CD4-positive, alpha-beta memory T cell (primary cell): ENCODE measurements at regions not wholly inside any gene's neighbourhood (a gene's known extent, or its start where the extent isn't known, plus 50 kb on each side); places are given as distances from the start of the nearest gene placed in this dataset.
A peak's percentile ranks its signal among the peaks of the same experiment; 100 is the strongest.

Experiments
- CTCF ChIA-PET: fragments of 350-600 bp; sonication (Branson Sonifier 250); formaldehyde crosslinking; loops from one replicate; lab custom pipeline; 2021; ENCODE audit warnings: inconsistent platforms; ENCODE audit not compliant: partially characterized antibody; lab: Charles Lee
- POLR2A ChIA-PET: fragments of 350-600 bp; sonication (Branson Sonifier 250); formaldehyde crosslinking; loops from one replicate; lab custom pipeline; 2021; ENCODE audit not compliant: partially characterized antibody; lab: Charles Lee
- DNase-seq, 5 donors: peaks; one replicate each; pipeline versions ENCODE4 v3.0.0 to v3.0.0-alpha.2; 2020 to 2022; ENCODE audit warnings: mixed read lengths in 1 of 5
- H3K27ac ChIP-seq: one replicate; pipeline ENCODE4 v1.7.0; 2013; ENCODE audit warnings: low read depth, low read length
- H3K27me3 ChIP-seq: 2 replicates; pipeline ENCODE4 v1.7.0; 2013; ENCODE audit warnings: mild to moderate bottlenecking, low read length, moderate library complexity; ENCODE audit not compliant: insufficient read depth
- H3K36me3 ChIP-seq: 2 replicates; pipeline ENCODE4 v1.7.0; 2013; ENCODE audit warnings: mild to moderate bottlenecking, low read length, moderate library complexity; ENCODE audit not compliant: insufficient read depth
- H3K4me1 ChIP-seq: 2 replicates; pipeline ENCODE4 v1.7.0; 2013; ENCODE audit warnings: mild to moderate bottlenecking, low read length, moderate library complexity; ENCODE audit not compliant: insufficient read depth
- H3K4me3 ChIP-seq, 2 donors: one replicate each; pipeline ENCODE4 v1.7.0; 2013; ENCODE audit warnings: low read length in 2 of 2, mild to moderate bottlenecking in 1 of 2
- H3K9me3 ChIP-seq, 2 donors: one replicate each; pipeline ENCODE4 v1.7.0; 2013; ENCODE audit warnings: low read length in 2 of 2, control low read depth in 1 of 2; ENCODE audit not compliant: control insufficient read depth in 1 of 2
- H3K27ac Mint-ChIP-seq, 7 donors: one replicate each; pipeline ENCODE4 v1.8.0; 2020 to 2021; ENCODE audit warnings: mixed read lengths in 7 of 7, mild to moderate bottlenecking in 6 of 7, inconsistent platforms in 3 of 7, moderate library complexity in 3 of 7
- H3K27me3 Mint-ChIP-seq, 2 donors: one replicate each; pipeline ENCODE4 v1.8.0; 2020 to 2021; ENCODE audit warnings: mixed read lengths in 2 of 2
- H3K36me3 Mint-ChIP-seq, 2 donors: one replicate each; pipeline ENCODE4 v1.8.0; 2020 to 2021; ENCODE audit warnings: mixed read lengths in 2 of 2, inconsistent platforms in 1 of 2, mild to moderate bottlenecking in 1 of 2
- H3K4me1 Mint-ChIP-seq, 4 donors: one replicate each; pipeline ENCODE4 v1.8.0; 2020 to 2021; ENCODE audit warnings: mixed read lengths in 4 of 4, mild to moderate bottlenecking in 1 of 4
- H3K4me3 Mint-ChIP-seq, 8 donors: one replicate each; pipeline ENCODE4 v1.8.0; 2020 to 2021; ENCODE audit warnings: mixed read lengths in 8 of 8, mild to moderate bottlenecking in 7 of 8, moderate library complexity in 6 of 8, inconsistent platforms in 3 of 8
- H3K9me3 Mint-ChIP-seq, 8 donors: one replicate each; pipeline ENCODE4 v1.8.0; 2020 to 2021; ENCODE audit warnings: mixed read lengths in 8 of 8, mild to moderate bottlenecking in 5 of 8, inconsistent platforms in 3 of 8, moderate library complexity in 1 of 8
- intact Hi-C: fragments of 100-400 bp; cut with micrococcal nuclease; formaldehyde crosslinking; loops from one replicate; pipeline ENCODE4 v1.15.1; 2023

DNA sequence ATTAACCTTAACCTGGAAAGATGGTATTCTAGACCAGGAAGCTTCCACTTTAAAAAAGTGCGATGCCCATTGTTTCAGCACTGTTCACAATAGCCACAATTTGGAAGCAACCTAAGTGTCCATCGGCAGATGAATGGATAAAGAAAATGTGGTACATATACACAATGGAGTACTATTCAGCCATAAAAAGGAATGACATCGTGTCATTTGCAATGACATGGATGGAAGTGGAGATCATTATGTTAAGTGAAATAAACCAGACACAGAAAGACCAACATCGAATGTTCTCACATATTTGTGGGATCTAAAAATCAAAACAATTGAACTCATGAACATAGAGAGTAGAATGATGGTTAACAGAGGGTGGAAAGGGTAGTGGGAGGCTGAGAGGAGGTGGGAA is 94.2 kb downstream of the NR2F2 start:
- H3K4me1 ChIP-seq: no peaks in the 10 kb centered on the region
- H3K27ac ChIP-seq: no peak overlapping the region
- H3K27me3 ChIP-seq: no peaks in the 10 kb centered on the region
- Mint-ChIP-seq H3K27ac (peak overlapping the region in 1 of 7 donors; percentile 48), H3K9me3 (peaks cover 0 to 10% (median under 1%) of the 10 kb centered on the region in 8 donors), H3K4me3 (no peak overlapping the region), H3K36me3 (no peaks in the 10 kb centered on the region), H3K27me3 (peaks cover 1 to 2% of the 10 kb centered on the region in 2 donors), H3K4me1 (no peaks in the 10 kb centered on the region)
- intact Hi-C loops: no loop called here
- H3K36me3 ChIP-seq: no peaks in the 10 kb centered on the region
- DNase-seq: no peak
- CTCF ChIA-PET: no interaction called here
- H3K9me3 ChIP-seq: no peaks in the 10 kb centered on the region
- POLR2A ChIA-PET: no interaction called here
- no peak overlapping the region for H3K4me3 ChIP-seq

DNA sequence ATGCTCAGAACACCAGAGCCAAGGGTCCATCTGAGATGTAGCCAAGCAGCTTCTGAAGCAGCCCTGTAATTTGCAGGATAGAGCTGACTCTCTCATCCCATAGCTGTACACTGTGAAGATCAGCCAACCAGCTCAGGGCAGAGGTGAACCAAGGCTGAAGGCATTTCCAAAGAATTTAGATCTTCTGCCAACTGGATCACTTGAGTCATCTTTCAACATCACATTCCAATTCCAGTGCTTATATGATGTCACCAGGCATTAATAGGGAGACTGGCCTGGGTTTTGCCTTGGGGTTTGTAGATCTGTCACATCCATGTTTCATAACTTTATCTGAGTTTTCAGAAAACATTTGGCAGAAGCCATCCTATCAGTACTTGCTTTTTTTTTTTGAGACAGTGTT is 98.2 kb downstream of the NR2F2 start:
- no peak for DNase-seq
- no peaks in the 10 kb centered on the region for H3K36me3 Mint-ChIP-seq
- intact Hi-C loops: no loop called here
- no peaks in the 10 kb centered on the region for H3K4me1 ChIP-seq
- no peaks in the 10 kb centered on the region for H3K36me3 ChIP-seq
- H3K27me3 ChIP-seq: no peaks in the 10 kb centered on the region
- no peak overlapping the region for H3K4me3 Mint-ChIP-seq
- ChIA-PET CTCF (no interaction called here), POLR2A (no interaction called here)
- H3K27ac ChIP-seq: no peak overlapping the region
- peaks cover 0 to 10% (median 0%) of the 10 kb centered on the region in 8 donors for H3K9me3 Mint-ChIP-seq
- H3K4me3 ChIP-seq: no peak overlapping the region
- H3K4me1 Mint-ChIP-seq: no peaks in the 10 kb centered on the region
- no peaks in the 10 kb centered on the region for H3K9me3 ChIP-seq
- H3K27ac Mint-ChIP-seq: no peak overlapping the region
- no peaks in the 10 kb centered on the region for H3K27me3 Mint-ChIP-seq

DNA sequence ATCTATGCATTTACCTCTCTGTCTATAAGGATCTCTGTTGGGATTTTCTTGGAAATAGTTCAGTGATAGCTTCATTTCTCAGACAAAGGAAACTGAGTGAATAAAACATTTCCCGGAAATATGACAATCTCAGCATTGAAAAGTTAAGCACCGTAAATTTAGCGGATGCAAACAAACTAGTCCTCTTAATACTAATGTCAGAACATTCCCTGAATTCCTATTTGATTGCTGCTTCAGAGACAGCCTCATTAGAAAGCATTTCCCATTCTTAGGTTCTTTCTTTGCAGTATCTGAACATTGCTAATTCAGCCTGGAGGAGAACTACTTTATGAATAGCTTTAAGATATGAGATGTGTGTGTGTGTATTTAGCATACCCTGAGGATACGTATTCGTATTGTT is 101.3 kb downstream of the NR2F2 start:
- intact Hi-C loops: no loop called here
- Histone ChIP-seq H3K9me3 (no peaks in the 10 kb centered on the region), H3K4me1 (no peaks in the 10 kb centered on the region), H3K27me3 (no peaks in the 10 kb centered on the region), H3K36me3 (no peaks in the 10 kb centered on the region), H3K27ac (no peak overlapping the region), H3K4me3 (no peak overlapping the region)
- Mint-ChIP-seq H3K27ac (no peak overlapping the region), H3K4me3 (no peak overlapping the region), H3K36me3 (no peaks in the 10 kb centered on the region), H3K27me3 (no peaks in the 10 kb centered on the region), H3K4me1 (no peaks in the 10 kb centered on the region), H3K9me3 (peaks cover 0 to 7% (median 0%) of the 10 kb centered on the region in 8 donors)
- ChIA-PET POLR2A (no interaction called here), CTCF (no interaction called here)
- DNase-seq: no peak

DNA sequence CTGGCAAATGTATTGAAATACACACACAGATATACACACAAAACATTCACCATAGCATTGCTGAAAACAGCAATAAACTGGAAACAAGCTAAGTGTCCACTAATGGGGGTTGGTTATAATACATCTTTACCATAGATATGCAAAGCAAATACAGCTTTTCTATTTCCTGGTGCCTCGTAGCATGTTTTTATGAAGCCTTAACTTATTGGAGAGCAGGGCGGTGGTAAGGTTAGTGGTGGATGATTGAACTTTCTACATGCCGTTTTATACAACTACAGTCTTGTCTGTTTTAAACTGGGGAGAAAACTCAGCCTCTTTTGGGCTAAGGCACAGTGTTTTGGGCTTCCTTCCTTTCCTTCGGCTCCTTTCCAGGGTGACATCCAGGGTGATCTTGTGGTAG is 104.5 kb downstream of the NR2F2 start:
- Mint-ChIP-seq H3K27me3 (no peaks in the 10 kb centered on the region), H3K4me1 (no peaks in the 10 kb centered on the region), H3K36me3 (no peaks in the 10 kb centered on the region), H3K9me3 (peaks cover 0 to 5% (median under 1%) of the 10 kb centered on the region in 8 donors), H3K4me3 (no peak overlapping the region), H3K27ac (no peak overlapping the region)
- H3K4me3 ChIP-seq: no peak overlapping the region
- no peaks in the 10 kb centered on the region for H3K27me3 ChIP-seq
- no peak overlapping the region for H3K27ac ChIP-seq
- no peaks in the 10 kb centered on the region for H3K9me3 ChIP-seq
- H3K36me3 ChIP-seq: no peaks in the 10 kb centered on the region
- DNase-seq: no peak
- CTCF ChIA-PET: interaction anchor here (0.5 kb wide), 1 partner anchor 66 kb away, joined by 3 read pairs; no protein-coding TSS in a partner anchor
- POLR2A ChIA-PET: no interaction called here
- intact Hi-C loops: no loop called here
- no peaks in the 10 kb centered on the region for H3K4me1 ChIP-seq

DNA sequence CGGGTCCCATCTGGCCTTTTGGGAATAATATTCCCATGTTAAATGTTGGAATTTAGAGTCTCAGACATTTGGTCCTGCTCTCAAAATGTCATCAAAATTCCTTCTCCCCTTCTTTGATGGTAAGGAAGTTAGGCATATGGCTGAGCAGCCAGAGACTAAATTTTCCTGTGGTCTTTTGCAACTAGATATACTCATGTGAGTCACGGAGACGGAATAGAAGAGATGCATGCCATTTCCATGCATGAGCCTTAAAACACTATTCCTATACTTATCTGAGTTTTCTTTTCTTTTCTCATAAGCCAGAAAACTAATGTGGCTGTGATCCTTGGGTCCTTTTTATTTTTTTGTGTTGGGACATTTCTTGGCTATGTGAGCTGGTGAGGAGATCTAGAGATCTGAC is 105.3 kb downstream of the NR2F2 start:
- DNase-seq: no peak
- Histone ChIP-seq H3K9me3 (no peaks in the 10 kb centered on the region), H3K27ac (no peak overlapping the region), H3K27me3 (no peaks in the 10 kb centered on the region), H3K4me1 (no peaks in the 10 kb centered on the region), H3K4me3 (no peak overlapping the region), H3K36me3 (no peaks in the 10 kb centered on the region)
- Mint-ChIP-seq H3K4me3 (no peak overlapping the region), H3K36me3 (no peaks in the 10 kb centered on the region), H3K9me3 (peaks cover 0 to 5% (median under 1%) of the 10 kb centered on the region in 8 donors), H3K4me1 (no peaks in the 10 kb centered on the region), H3K27me3 (peaks cover 0 to 2% of the 10 kb centered on the region in 2 donors), H3K27ac (no peak overlapping the region)
- POLR2A ChIA-PET: no interaction called here
- intact Hi-C loops: no loop called here
- CTCF ChIA-PET: no interaction called here

DNA sequence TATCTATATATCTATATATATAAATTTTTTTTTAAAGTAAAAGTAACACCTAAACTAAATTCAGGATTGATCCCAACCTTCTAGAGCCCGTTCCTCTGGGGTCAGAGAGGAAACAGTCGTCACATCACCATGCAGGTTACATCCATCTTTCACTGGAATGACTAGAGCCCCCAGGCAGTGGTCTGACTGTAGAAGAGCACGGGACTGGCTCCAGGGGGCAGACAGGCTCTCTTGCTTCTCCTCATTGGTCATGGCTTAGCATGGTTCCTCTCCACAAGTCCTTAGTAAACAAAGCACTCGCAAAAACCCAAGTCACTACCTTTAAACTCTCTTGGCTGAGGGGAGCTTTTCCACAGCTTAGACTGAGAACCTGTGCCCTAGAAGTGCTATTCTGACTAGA is 110.5 kb downstream of the NR2F2 start:
- H3K27ac ChIP-seq: no peak overlapping the region
- no peaks in the 10 kb centered on the region for H3K36me3 ChIP-seq
- no peak overlapping the region for H3K4me3 ChIP-seq
- H3K4me1 Mint-ChIP-seq: no peaks in the 10 kb centered on the region
- H3K4me3 Mint-ChIP-seq: no peak overlapping the region
- intact Hi-C loops: no loop called here
- no peaks in the 10 kb centered on the region for H3K4me1 ChIP-seq
- peaks cover 0 to 5% (median 3%) of the 10 kb centered on the region in 8 donors for H3K9me3 Mint-ChIP-seq
- H3K27me3 Mint-ChIP-seq: peaks cover 0 to 2% of the 10 kb centered on the region in 2 donors
- no peak for DNase-seq
- no peaks in the 10 kb centered on the region for H3K27me3 ChIP-seq
- H3K9me3 ChIP-seq: no peaks in the 10 kb centered on the region
- H3K27ac Mint-ChIP-seq: no peak overlapping the region
- no peaks in the 10 kb centered on the region for H3K36me3 Mint-ChIP-seq
- ChIA-PET CTCF (no interaction called here), POLR2A (no interaction called here)

DNA sequence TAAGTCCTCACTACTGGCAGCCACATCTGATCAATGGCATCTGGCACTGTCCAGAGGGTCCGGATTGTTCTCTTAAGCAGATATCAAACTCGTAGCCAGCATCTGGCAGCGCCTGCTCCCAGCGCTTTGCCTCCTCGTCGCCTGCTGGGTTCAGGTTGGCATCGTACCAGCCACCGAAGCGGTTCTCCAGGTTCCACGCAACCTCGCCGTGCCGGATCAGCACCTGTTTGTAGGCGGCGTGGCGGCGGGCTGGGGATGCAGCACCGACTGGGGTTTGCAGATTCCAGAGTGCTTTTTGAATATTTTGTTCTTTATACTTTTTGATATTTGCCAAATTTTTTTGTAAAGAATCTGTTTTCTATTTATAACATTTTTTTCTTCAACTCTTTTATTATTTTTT is 111.6 kb downstream of the NR2F2 start:
- no peaks in the 10 kb centered on the region for H3K9me3 ChIP-seq
- H3K4me1 ChIP-seq: no peaks in the 10 kb centered on the region
- ChIA-PET POLR2A (no interaction called here), CTCF (no interaction called here)
- Mint-ChIP-seq H3K27ac (no peak overlapping the region), H3K36me3 (no peaks in the 10 kb centered on the region), H3K9me3 (peaks cover 0 to 5% (median 3%) of the 10 kb centered on the region in 8 donors), H3K27me3 (peaks cover 0 to 2% of the 10 kb centered on the region in 2 donors), H3K4me3 (no peak overlapping the region), H3K4me1 (no peaks in the 10 kb centered on the region)
- intact Hi-C loops: no loop called here
- no peak overlapping the region for H3K27ac ChIP-seq
- no peaks in the 10 kb centered on the region for H3K36me3 ChIP-seq
- H3K4me3 ChIP-seq: no peak overlapping the region
- no peaks in the 10 kb centered on the region for H3K27me3 ChIP-seq
- no peak for DNase-seq

DNA sequence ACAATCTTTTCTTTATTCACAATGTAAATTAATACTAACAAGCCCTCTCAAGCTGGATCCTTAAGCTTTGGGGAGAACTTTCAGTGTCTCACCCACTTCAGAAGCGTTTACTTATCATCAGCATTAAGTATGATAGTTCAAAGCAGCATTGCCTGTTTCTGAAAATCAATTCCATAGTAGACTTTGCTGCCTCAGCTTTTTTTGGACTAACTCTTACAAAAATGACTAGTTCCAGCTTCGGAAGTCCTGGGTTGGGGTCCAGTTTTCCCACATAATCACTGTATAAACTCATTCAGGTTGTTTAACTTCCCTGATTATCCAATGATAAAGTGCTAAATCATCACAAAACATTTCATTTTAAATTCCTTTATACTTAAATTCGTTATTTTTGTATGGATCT is 114.4 kb downstream of the NR2F2 start:
- ChIA-PET POLR2A (no interaction called here), CTCF (no interaction called here)
- Mint-ChIP-seq H3K36me3 (no peaks in the 10 kb centered on the region), H3K4me3 (no peak overlapping the region), H3K9me3 (peaks cover 0 to 8% (median under 1%) of the 10 kb centered on the region in 8 donors), H3K4me1 (no peaks in the 10 kb centered on the region), H3K27me3 (peaks cover 0 to 2% of the 10 kb centered on the region in 2 donors), H3K27ac (no peak overlapping the region)
- H3K36me3 ChIP-seq: no peaks in the 10 kb centered on the region
- no peaks in the 10 kb centered on the region for H3K27me3 ChIP-seq
- H3K4me3 ChIP-seq: no peak overlapping the region
- H3K9me3 ChIP-seq: no peaks in the 10 kb centered on the region
- H3K4me1 ChIP-seq: no peaks in the 10 kb centered on the region
- DNase-seq: no peak
- intact Hi-C loops: no loop called here
- no peak overlapping the region for H3K27ac ChIP-seq
